ENCODE measurements at regions not wholly inside any gene's neighbourhood (a gene's known extent, or its start where the extent isn't known, plus 50 kb on each side); places are given as distances from the start of the nearest gene placed in this dataset.

DNA sequence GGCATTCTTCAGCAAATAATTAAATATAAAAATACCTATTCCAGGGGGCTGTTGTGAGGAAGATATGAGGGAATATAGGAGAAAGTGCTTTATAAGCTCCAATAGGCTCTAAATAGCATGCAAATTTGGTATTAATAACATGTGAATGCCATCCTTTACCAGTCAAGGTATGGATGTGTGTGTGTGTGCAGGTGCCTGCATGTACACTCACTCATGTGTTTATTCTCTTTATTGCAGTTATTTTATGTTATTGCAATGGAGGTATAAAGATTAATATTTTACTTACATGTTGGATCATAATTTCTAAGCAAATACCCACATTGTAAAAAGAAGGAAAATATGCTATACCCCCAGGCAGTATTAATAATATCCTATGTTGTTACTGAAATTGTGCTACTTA, 1093.0 kb upstream of the GYPC start:
- no peak for DNase-seq
- Histone ChIP-seq H3K4me3 (ENCODE audit: low read depth, low read length) (no peak overlapping the region), H3K9me3 (no peaks in the 10 kb centered on the region)

DNA sequence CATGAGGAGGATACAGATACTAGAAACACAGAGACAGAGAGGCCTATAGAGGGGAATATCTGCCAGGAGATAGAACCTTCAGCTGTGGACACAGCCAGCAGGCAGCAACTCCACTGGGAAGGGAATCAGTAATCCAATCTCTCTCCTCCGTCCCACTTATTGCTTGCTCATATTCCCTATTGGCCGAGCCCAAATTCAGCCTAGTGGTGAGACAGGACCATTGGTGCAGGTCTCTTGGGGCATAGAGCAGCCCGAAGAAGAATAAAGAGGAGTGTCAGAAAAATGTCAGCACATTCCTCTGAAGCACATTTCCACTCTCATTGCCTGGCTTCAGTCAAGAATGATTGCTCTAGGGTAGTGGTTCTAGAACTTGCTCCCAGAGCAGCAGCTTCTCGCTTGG, 1091.5 kb upstream of the GYPC start:
- Histone ChIP-seq H3K9me3 (no peaks in the 10 kb centered on the region), H3K4me3 (ENCODE audit: low read depth, low read length) (no peak overlapping the region)
- no peak for DNase-seq

More for the DNA sequence above, 1093.0 kb upstream of the GYPC start:
- Histone ChIP-seq H3K27me3 (no peaks in the 10 kb centered on the region), H3K4me1 (no peaks in the 10 kb centered on the region), H3K36me3 (no peaks in the 10 kb centered on the region)
- TF ChIP-seq, protein P1, sequence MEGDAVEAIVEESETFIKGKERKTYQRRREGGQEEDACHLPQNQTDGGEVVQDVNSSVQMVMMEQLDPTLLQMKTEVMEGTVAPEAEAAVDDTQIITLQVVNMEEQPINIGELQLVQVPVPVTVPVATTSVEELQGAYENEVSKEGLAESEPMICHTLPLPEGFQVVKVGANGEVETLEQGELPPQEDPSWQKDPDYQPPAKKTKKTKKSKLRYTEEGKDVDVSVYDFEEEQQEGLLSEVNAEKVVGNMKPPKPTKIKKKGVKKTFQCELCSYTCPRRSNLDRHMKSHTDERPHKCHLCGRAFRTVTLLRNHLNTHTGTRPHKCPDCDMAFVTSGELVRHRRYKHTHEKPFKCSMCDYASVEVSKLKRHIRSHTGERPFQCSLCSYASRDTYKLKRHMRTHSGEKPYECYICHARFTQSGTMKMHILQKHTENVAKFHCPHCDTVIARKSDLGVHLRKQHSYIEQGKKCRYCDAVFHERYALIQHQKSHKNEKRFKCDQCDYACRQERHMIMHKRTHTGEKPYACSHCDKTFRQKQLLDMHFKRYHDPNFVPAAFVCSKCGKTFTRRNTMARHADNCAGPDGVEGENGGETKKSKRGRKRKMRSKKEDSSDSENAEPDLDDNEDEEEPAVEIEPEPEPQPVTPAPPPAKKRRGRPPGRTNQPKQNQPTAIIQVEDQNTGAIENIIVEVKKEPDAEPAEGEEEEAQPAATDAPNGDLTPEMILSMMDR (IDR thresholded peaks at IDR 0.05; ENCODE audit: low read depth, low read length): no peak

DNA sequence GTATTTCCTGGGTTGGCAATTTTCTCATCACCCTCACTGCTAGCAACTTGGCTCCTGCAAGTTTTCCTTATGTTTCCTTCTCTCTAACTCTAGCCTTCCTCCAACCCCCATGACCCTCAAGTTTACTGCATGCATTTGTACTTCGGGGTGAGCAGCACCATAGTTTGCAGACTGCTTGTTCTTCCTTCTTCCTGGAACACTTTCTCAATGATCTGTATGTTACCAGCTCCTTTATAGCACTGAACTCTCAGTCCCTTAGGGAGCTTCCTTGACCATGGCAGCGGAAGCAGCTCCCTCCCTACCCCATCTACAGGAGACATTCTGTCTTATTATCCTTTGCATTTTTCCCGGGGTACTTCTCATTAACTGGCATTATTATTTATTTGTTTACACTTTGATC, 1089.5 kb upstream of the GYPC start:
- TF ChIP-seq, protein P1 (IDR thresholded peaks at IDR 0.05; ENCODE audit: low read depth, low read length): no peak
- no peak for DNase-seq
- H3K36me3 ChIP-seq: no peaks in the 10 kb centered on the region
- H3K27me3 ChIP-seq: no peaks in the 10 kb centered on the region
- no peaks in the 10 kb centered on the region for H3K9me3 ChIP-seq
- H3K4me3 ChIP-seq (ENCODE audit: low read depth, low read length): no peak overlapping the region
- H3K4me1 ChIP-seq: no peaks in the 10 kb centered on the region

More for the DNA sequence above, 1091.5 kb upstream of the GYPC start:
- no peaks in the 10 kb centered on the region for H3K4me1 ChIP-seq
- H3K36me3 ChIP-seq: no peaks in the 10 kb centered on the region
- no peaks in the 10 kb centered on the region for H3K27me3 ChIP-seq
- TF ChIP-seq, protein P1 (IDR thresholded peaks at IDR 0.05; ENCODE audit: low read depth, low read length): no peak

DNA sequence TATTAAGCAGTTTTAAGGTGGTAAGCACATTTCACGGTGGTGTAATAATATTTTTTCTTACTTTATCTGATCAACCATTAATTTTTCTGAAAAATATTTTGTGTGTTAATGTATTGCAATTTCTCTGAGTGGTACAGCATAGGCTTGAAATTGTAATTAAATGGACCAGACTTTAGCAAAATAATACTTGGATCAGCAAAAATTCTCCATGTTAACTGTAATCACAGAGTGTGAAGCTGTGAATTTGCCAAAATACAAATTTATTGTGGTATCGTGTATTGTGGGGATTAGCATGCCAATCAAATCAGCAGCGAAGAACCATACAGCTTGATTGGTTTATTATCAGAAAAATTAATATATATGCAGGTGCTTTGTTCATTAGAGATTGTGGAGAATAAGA, 1088.9 kb upstream of the GYPC start:
- no peak for DNase-seq
- H3K9me3 ChIP-seq: no peaks in the 10 kb centered on the region
- no peaks in the 10 kb centered on the region for H3K36me3 ChIP-seq
- H3K4me1 ChIP-seq: no peaks in the 10 kb centered on the region
- H3K27me3 ChIP-seq: no peaks in the 10 kb centered on the region
- H3K4me3 ChIP-seq (ENCODE audit: low read depth, low read length): no peak overlapping the region
- TF ChIP-seq, protein P1 (IDR thresholded peaks at IDR 0.05; ENCODE audit: low read depth, low read length): no peak

DNA sequence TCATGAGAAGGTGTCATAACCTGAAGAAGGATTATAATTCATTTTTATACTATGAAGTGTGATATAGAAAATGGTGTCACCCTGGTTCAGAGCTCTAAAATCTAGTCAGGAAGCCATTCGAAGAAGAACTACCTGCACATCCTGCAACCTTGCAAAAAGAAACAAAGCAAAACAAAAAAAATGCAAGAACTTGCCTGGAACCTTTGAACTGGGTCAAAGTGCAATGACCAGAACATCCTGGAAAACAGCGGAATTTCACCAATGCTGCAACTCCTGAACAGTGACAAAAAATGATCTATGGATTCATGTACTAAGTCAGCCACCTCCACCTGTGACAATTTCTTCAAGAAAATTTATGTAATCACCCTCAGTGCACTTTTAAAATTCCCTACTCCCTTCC, 1083.3 kb upstream of the GYPC start:
- no peaks in the 10 kb centered on the region for H3K4me1 ChIP-seq
- TF ChIP-seq, protein P1 (IDR thresholded peaks at IDR 0.05; ENCODE audit: low read depth, low read length): no peak
- no peaks in the 10 kb centered on the region for H3K27me3 ChIP-seq
- H3K36me3 ChIP-seq: no peaks in the 10 kb centered on the region
- DNase-seq: no peak
- H3K9me3 ChIP-seq: no peaks in the 10 kb centered on the region
- no peak overlapping the region for H3K4me3 ChIP-seq (ENCODE audit: low read depth, low read length)

DNA sequence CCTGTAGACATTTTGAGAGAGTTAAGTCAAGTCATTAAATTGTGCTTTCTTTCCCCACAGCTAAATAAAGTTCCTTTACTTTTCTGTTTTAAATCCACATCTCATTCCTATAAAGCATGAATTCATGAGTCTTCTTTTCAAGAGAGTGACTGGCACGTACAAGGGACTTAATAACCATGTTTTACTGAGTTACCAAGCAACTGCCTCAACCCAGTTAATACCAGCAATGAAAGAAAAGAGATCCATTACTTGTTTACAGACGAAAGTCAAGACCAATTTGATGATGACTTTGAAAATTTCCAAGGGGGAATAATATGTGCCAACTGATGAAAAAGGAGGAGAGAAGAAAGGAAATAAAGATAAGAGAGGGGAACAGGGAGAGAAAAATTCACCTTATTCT, 1082.5 kb upstream of the GYPC start:
- H3K36me3 ChIP-seq: no peaks in the 10 kb centered on the region
- TF ChIP-seq, protein P1 (IDR thresholded peaks at IDR 0.05; ENCODE audit: low read depth, low read length): no peak
- H3K4me3 ChIP-seq (ENCODE audit: low read depth, low read length): no peak overlapping the region
- H3K4me1 ChIP-seq: no peaks in the 10 kb centered on the region
- H3K27me3 ChIP-seq: no peaks in the 10 kb centered on the region
- H3K9me3 ChIP-seq: no peaks in the 10 kb centered on the region
- no peak for DNase-seq
